ENCODE measurements at regions not wholly inside any gene's neighbourhood (a gene's known extent, or its start where the extent isn't known, plus 50 kb on each side); places are given as distances from the start of the nearest gene placed in this dataset.

DNA sequence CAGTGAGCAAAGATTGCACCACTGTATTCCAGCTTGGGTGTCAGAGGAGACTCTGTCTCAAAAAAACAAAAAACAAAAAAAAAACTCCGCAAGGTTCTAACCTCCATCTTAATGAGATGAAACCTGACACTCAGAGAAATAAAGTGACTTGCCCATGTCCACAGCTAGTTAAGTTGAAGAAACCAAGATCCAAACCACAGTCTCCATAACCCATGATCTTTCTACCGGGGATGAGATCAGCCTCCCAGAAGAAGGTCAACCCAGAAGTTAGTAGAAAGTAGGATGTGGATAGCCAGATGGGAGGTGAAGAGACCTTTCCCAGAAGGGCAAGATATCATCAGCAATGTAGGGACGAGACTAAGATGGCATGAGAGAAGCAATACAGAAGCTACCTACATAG, 140.4 kb upstream of the ADRA1B start:
- H3K9me2 ChIP-seq (replicated peaks; ENCODE audit: insufficient read depth), result no peaks in the 10 kb centered on the region
- no peak for DNase-seq (ENCODE audit: low spot score)
- no peak overlapping the region for H3K27ac ChIP-seq
- WGBS (ENCODE audit: low lambda C conversion rate, missing lambda C conversion rate), result 86% methylated on average over 3 of the region's 3 CpGs
- peaks cover 20% of the 10 kb centered on the region for H3K27me3 ChIP-seq
- no peak for TF ChIP-seq EZH2phosphoT487 (IDR thresholded peaks at IDR 0.05; ENCODE audit: low read depth, severe bottlenecking, unreplicated experiment)
- no peak for TF ChIP-seq EZH2 (IDR thresholded peaks at IDR 0.05; ENCODE audit: borderline replicate concordance)
- TF ChIP-seq, protein P1, sequence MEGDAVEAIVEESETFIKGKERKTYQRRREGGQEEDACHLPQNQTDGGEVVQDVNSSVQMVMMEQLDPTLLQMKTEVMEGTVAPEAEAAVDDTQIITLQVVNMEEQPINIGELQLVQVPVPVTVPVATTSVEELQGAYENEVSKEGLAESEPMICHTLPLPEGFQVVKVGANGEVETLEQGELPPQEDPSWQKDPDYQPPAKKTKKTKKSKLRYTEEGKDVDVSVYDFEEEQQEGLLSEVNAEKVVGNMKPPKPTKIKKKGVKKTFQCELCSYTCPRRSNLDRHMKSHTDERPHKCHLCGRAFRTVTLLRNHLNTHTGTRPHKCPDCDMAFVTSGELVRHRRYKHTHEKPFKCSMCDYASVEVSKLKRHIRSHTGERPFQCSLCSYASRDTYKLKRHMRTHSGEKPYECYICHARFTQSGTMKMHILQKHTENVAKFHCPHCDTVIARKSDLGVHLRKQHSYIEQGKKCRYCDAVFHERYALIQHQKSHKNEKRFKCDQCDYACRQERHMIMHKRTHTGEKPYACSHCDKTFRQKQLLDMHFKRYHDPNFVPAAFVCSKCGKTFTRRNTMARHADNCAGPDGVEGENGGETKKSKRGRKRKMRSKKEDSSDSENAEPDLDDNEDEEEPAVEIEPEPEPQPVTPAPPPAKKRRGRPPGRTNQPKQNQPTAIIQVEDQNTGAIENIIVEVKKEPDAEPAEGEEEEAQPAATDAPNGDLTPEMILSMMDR (IDR thresholded peaks at IDR 0.05; ENCODE audit: poor library complexity), result no peak
- H3K4me2 ChIP-seq, result no peak overlapping the region
- H3K4me1 ChIP-seq (ENCODE audit: insufficient read depth), result peaks cover 4% of the 10 kb centered on the region
- H2AFZ ChIP-seq, result no peak overlapping the region
- no peaks in the 10 kb centered on the region for H4K20me1 ChIP-seq (ENCODE audit: insufficient read depth, poor library complexity, severe bottlenecking)
- no peaks in the 10 kb centered on the region for H3K79me2 ChIP-seq
- H3K4me3 ChIP-seq, result no peak overlapping the region
- H3K9me3 ChIP-seq (ENCODE audit: low read depth), result no peaks in the 10 kb centered on the region
- no peaks in the 10 kb centered on the region for H3K36me3 ChIP-seq (replicated peaks; ENCODE audit: insufficient read depth, low read depth)

DNA sequence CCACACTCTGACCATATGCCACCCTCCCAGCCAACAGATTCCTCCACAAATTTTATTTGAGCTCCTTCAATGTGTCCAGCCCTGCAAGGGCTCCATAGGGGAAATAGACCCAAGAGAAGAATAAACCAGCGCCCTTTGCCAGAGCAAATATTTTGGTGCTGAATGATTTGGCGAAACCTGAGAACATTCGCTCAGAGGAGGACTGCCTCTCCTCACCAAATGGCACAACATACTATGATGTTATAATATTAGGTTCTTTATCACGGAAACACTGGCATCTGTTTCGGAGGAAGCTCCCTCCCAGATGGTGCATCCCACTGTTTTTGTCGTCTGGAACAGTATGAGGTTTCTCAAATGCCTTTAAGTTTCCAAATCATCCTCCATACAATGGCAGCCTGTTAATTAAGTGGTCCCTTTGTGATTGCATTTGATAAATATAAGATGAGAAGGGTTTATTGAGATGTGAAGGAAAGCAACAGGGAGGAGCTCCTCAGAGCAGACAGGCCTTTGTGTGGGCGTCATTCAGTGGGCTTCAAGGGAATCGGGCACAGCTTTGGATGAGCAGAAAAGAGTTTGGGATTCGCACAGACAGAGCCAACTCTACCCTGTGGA, 139.1 kb upstream of the ADRA1B start:
- no peaks in the 10 kb centered on the region for H4K20me1 ChIP-seq (ENCODE audit: insufficient read depth, poor library complexity, severe bottlenecking)
- 95% methylated on average over 9 of the region's 9 CpGs for WGBS (ENCODE audit: low lambda C conversion rate, missing lambda C conversion rate)

DNA sequence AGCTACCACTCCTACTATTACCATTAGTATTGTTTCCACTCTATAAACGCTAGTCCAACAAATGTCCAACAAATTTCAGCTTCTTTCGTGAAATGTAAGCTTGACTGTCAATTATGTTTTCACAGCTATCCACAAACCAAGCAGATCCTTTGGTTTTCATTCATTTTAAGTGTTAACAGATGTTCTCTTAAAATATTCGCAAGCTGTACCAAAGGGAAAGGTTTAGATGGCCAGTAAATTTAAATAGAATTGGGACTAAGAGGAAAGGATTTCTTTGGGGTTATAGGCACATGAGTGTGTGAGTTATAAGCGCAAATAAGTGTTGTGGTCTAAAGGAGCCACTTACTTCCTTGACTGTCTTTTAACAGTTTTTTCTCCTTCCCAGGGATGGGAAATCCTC, 136.8 kb upstream of the ADRA1B start:
- TF ChIP-seq EZH2 (IDR thresholded peaks at IDR 0.05; ENCODE audit: borderline replicate concordance), result no peak
- TF ChIP-seq, protein P1 (IDR thresholded peaks at IDR 0.05; ENCODE audit: poor library complexity), result no peak
- no peak for TF ChIP-seq EZH2phosphoT487 (IDR thresholded peaks at IDR 0.05; ENCODE audit: low read depth, severe bottlenecking, unreplicated experiment)
- Histone ChIP-seq H3K79me2 (no peaks in the 10 kb centered on the region), H3K27ac (no peak overlapping the region), H3K4me1 (ENCODE audit: insufficient read depth) (no peaks in the 10 kb centered on the region), H3K4me3 (no peak overlapping the region), H3K36me3 (replicated peaks; ENCODE audit: insufficient read depth, low read depth) (no peaks in the 10 kb centered on the region), H4K20me1 (ENCODE audit: insufficient read depth, poor library complexity, severe bottlenecking) (no peaks in the 10 kb centered on the region), H3K9me2 (replicated peaks; ENCODE audit: insufficient read depth) (no peaks in the 10 kb centered on the region), H2AFZ (no peak overlapping the region), H3K9me3 (ENCODE audit: low read depth) (no peaks in the 10 kb centered on the region), H3K27me3 (peaks cover 16% of the 10 kb centered on the region), H3K4me2 (no peak overlapping the region)
- no peak for DNase-seq (ENCODE audit: low spot score)
- WGBS (ENCODE audit: low lambda C conversion rate, missing lambda C conversion rate), result 67% methylated on average over 4 of the region's 4 CpGs

More for the DNA sequence above, 139.1 kb upstream of the ADRA1B start:
- TF ChIP-seq, protein P1 (IDR thresholded peaks at IDR 0.05; ENCODE audit: poor library complexity), result no peak
- TF ChIP-seq EZH2phosphoT487 (IDR thresholded peaks at IDR 0.05; ENCODE audit: low read depth, severe bottlenecking, unreplicated experiment) (no peak), EZH2 (IDR thresholded peaks at IDR 0.05; ENCODE audit: borderline replicate concordance) (no peak)
- H3K9me3 ChIP-seq (ENCODE audit: low read depth), result no peaks in the 10 kb centered on the region
- H3K79me2 ChIP-seq, result no peaks in the 10 kb centered on the region
- peaks cover 4% of the 10 kb centered on the region for H3K4me1 ChIP-seq (ENCODE audit: insufficient read depth)
- H3K27me3 ChIP-seq, result peaks cover 20% of the 10 kb centered on the region
- H3K36me3 ChIP-seq (replicated peaks; ENCODE audit: insufficient read depth, low read depth), result no peaks in the 10 kb centered on the region
- DNase-seq (ENCODE audit: low spot score), result no peak
- no peak overlapping the region for H3K27ac ChIP-seq
- H2AFZ ChIP-seq, result no peak overlapping the region
- no peak overlapping the region for H3K4me2 ChIP-seq
- H3K9me2 ChIP-seq (replicated peaks; ENCODE audit: insufficient read depth), result no peaks in the 10 kb centered on the region
- no peak overlapping the region for H3K4me3 ChIP-seq

All from hepatocyte (in vitro differentiated cells).